ENCODE measurements at regions not wholly inside any gene's neighbourhood (a gene's known extent, or its start where the extent isn't known, plus 50 kb on each side); places are given as distances from the start of the nearest gene placed in this dataset.
"Not testable (repeated sequence)": the region's sequence is repeated elsewhere in the genome, so short reads cannot be mapped to it uniquely, and the experiment has no call there.

DNA sequence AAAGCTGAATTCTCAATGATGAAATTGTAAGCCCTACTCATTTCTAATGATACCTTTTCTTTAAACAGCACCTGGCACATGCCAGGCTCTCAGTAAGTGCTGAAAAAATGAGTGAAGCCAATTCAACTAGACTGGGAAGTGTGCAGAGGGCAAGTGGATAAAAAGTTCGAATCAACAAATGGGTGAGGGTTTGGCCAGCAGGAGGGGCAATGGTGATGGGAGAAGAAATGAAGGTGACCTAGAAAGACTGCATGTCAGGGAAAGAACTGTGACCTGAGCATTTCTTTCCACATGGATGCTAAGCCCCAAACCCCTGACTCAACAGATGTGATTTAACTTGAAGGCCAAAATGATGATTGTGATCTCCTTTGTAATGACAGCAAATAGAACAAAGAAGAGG, 54.6 kb downstream of the DKK1 start:
- no peak overlapping the region for H3K4me3 ChIP-seq (ENCODE audit: low read depth, low read length)
- DNase-seq (ENCODE audit: low read depth, low spot score) = no peak
- CTCF ChIA-PET = no interaction called here
- TF ChIP-seq, protein P1, sequence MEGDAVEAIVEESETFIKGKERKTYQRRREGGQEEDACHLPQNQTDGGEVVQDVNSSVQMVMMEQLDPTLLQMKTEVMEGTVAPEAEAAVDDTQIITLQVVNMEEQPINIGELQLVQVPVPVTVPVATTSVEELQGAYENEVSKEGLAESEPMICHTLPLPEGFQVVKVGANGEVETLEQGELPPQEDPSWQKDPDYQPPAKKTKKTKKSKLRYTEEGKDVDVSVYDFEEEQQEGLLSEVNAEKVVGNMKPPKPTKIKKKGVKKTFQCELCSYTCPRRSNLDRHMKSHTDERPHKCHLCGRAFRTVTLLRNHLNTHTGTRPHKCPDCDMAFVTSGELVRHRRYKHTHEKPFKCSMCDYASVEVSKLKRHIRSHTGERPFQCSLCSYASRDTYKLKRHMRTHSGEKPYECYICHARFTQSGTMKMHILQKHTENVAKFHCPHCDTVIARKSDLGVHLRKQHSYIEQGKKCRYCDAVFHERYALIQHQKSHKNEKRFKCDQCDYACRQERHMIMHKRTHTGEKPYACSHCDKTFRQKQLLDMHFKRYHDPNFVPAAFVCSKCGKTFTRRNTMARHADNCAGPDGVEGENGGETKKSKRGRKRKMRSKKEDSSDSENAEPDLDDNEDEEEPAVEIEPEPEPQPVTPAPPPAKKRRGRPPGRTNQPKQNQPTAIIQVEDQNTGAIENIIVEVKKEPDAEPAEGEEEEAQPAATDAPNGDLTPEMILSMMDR (IDR thresholded peaks at IDR 0.05; ENCODE audit: insufficient read depth, low read length, missing control alignments) = no peak
- POLR2A ChIA-PET = no interaction called here

GRCh38 chr10:52374207-52374606, 60.1 kb downstream of the DKK1 start:
- DNase-seq (ENCODE audit: low read depth, low spot score); CTCF ChIA-PET; POLR2A ChIA-PET; H3K4me3 ChIP-seq (ENCODE audit: low read depth, low read length): not testable (repeated sequence)

- H3K4me3 ChIP-seq (ENCODE audit: low read depth, low read length) = no peak overlapping the region
- POLR2A ChIA-PET = no interaction called here
- CTCF ChIA-PET = no interaction called here
- no peak for DNase-seq (ENCODE audit: low read depth, low spot score)
- TF ChIP-seq, protein P1 (IDR thresholded peaks at IDR 0.05; ENCODE audit: insufficient read depth, low read length, missing control alignments) = no peak
These were observed 62.7 kb downstream of the DKK1 start for GRCh38 chr10:52376694-52377354.

- TF ChIP-seq, protein P1 (IDR thresholded peaks at IDR 0.05; ENCODE audit: insufficient read depth, low read length, missing control alignments) = no peak
- DNase-seq (ENCODE audit: low read depth, low spot score) = no peak
- CTCF ChIA-PET = no interaction called here
- POLR2A ChIA-PET = no interaction called here
- H3K4me3 ChIP-seq (ENCODE audit: low read depth, low read length) = no peak overlapping the region
These were observed 64.0 kb downstream of the DKK1 start for GRCh38 chr10:52378124-52378523.

DNA sequence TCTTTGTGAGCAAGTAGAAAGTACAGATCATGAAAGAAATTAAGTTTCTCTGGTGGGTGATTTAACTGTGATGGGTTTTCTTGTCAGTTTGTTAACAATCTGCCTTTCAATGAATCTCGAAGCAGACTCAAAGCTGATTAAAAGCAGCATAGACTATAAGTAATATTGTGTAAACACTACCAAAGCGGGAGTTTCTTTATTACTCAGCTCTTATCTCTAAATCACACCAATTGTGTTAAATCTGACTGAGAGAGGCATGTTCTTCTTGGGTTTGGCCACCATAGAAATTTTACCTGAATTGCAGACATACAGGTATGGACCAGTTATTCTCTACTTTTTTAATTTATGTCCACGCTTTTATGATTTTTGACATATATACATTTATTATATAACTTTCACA, 65.2 kb downstream of the DKK1 start:
- TF ChIP-seq, protein P1 (IDR thresholded peaks at IDR 0.05; ENCODE audit: insufficient read depth, low read length, missing control alignments) = no peak
- no peak overlapping the region for H3K4me3 ChIP-seq (ENCODE audit: low read depth, low read length)
- DNase-seq (ENCODE audit: low read depth, low spot score) = no peak
- ChIA-PET POLR2A (no interaction called here), CTCF (no interaction called here)

DNA sequence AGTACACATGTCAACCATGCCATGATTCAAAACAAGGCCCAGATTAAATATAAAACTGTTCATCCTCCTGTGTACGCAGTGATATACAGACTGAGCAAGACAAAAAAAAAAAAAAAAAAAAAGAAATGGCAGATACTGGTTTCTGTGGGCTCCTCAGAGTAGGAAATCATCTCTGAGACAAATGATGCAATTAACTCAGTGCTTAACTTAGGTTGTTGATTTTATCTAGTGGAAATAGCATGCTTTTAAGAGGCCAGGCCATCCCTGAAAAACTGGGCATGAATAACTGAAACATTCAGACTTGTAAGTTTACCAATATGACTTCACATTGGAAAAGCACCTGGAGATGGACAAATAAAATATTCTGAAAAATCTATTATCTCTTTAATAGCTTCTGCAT, 69.0 kb downstream of the DKK1 start:
- H3K4me3 ChIP-seq (ENCODE audit: low read depth, low read length) = no peak overlapping the region
- TF ChIP-seq, protein P1 (IDR thresholded peaks at IDR 0.05; ENCODE audit: insufficient read depth, low read length, missing control alignments) = no peak
- POLR2A ChIA-PET = no interaction called here
- CTCF ChIA-PET = no interaction called here
- DNase-seq (ENCODE audit: low read depth, low spot score) = no peak

GRCh38 chr10:52387744-52388143, 73.7 kb downstream of the DKK1 start:
- H3K4me3 ChIP-seq (ENCODE audit: low read depth, low read length) = no peak overlapping the region
- ChIA-PET POLR2A (no interaction called here), CTCF (no interaction called here)
- TF ChIP-seq, protein P1 (IDR thresholded peaks at IDR 0.05; ENCODE audit: insufficient read depth, low read length, missing control alignments) = no peak
- DNase-seq (ENCODE audit: low read depth, low spot score) = no peak
